Liver (tissue), 8 donors: ENCODE measurements at regions not wholly inside any gene's neighbourhood (a gene's known extent, or its start where the extent isn't known, plus 50 kb on each side); places are given as distances from the start of the nearest gene placed in this dataset.

Experiments
- DNase-seq: peaks from one replicate; pipeline ENCODE4 v3.0.0-alpha.2; 2017; ENCODE audit warnings: low spot score
- H3K27ac ChIP-seq, 2 donors: one replicate each; pipeline ENCODE4 v1.7.0; 2013; ENCODE audit warnings: inconsistent platforms in 2 of 2, low read length in 2 of 2, control low read depth in 1 of 2, low read depth in 1 of 2, mild to moderate bottlenecking in 1 of 2
- H3K27me3 ChIP-seq, 4 donors: one replicate each; pipeline versions ENCODE4 v1.6.1 to v1.7.0; 2013; ENCODE audit warnings: low read length in 3 of 4, inconsistent platforms in 1 of 4, mild to moderate bottlenecking in 1 of 4, moderate library complexity in 1 of 4; ENCODE audit not compliant: control insufficient read depth in 4 of 4, insufficient read depth in 4 of 4
- H3K36me3 ChIP-seq, 4 donors: one replicate each; pipeline versions ENCODE4 v1.6.1 to v1.7.0; 2013; ENCODE audit warnings: low read length in 3 of 4, mild to moderate bottlenecking in 3 of 4, low read depth in 1 of 4, moderate library complexity in 1 of 4; ENCODE audit not compliant: control insufficient read depth in 4 of 4, insufficient read depth in 3 of 4
- H3K4me1 ChIP-seq, 4 donors: one replicate each; pipeline versions ENCODE4 v1.6.1 to v1.7.0; 2013; ENCODE audit warnings: low read length in 3 of 4, mild to moderate bottlenecking in 3 of 4, moderate library complexity in 1 of 4; ENCODE audit not compliant: control insufficient read depth in 4 of 4, insufficient read depth in 4 of 4
- H3K4me3 ChIP-seq, 3 donors: one replicate each; pipeline versions ENCODE4 v1.6.1 to v1.7.0; 2013; ENCODE audit warnings: low read length in 3 of 3, control low read depth in 1 of 3, low read depth in 1 of 3, mild to moderate bottlenecking in 1 of 3
- H3K9ac ChIP-seq, 2 donors: one replicate each; pipeline ENCODE4 v1.7.0; 2013; ENCODE audit warnings: low read length in 2 of 2, mild to moderate bottlenecking in 2 of 2, moderate library complexity in 2 of 2, control low read depth in 1 of 2, low read depth in 1 of 2
- H3K9me3 ChIP-seq, 4 donors: one replicate each; pipeline versions ENCODE4 v1.6.1 to v1.7.0; 2013; ENCODE audit warnings: low read length in 3 of 4; ENCODE audit not compliant: control insufficient read depth in 4 of 4
- ATF3 ChIP-seq: IDR thresholded peaks from 2 replicates; pipeline ENCODE4 v1.6.1; 2016; ENCODE audit warnings: antibody characterized with exemption
- CTCF ChIP-seq: fragments of 150-350 bp; IDR thresholded peaks from 2 replicates; pipeline ENCODE4 v1.5.1; 2017; ENCODE audit warnings: improper control_type of control experiment, low read depth, low read length; ENCODE audit not compliant: missing input control
- EGR1 ChIP-seq, 2 donors: IDR thresholded peaks; 2 replicates each; pipeline ENCODE4 v1.6.1; 2016 to 2018; ENCODE audit warnings: antibody characterized with exemption in 2 of 2, low read depth in 2 of 2
- FOXA1 ChIP-seq: IDR thresholded peaks from 2 replicates; pipeline ENCODE4 v1.6.1; 2016; ENCODE audit warnings: antibody characterized with exemption
- FOXA2 ChIP-seq: IDR thresholded peaks from 2 replicates; pipeline ENCODE4 v1.6.1; 2016; ENCODE audit warnings: antibody characterized with exemption
- GABPA ChIP-seq, 2 donors: IDR thresholded peaks in 1 of 2; conservative IDR thresholded peaks in 1 of 2; 2 replicates each; pipeline ENCODE4 v1.6.1; 2016; ENCODE audit warnings: antibody characterized with exemption in 2 of 2, mild to moderate bottlenecking in 1 of 2, moderate library complexity in 1 of 2
- HNF4A ChIP-seq, 2 donors: conservative IDR thresholded peaks; 2 replicates each; pipeline ENCODE4 v1.6.1; 2016; ENCODE audit warnings: antibody characterized with exemption in 2 of 2, mild to moderate bottlenecking in 2 of 2
- HNF4G ChIP-seq: IDR thresholded peaks from 2 replicates; pipeline ENCODE4 v1.6.1; 2016; ENCODE audit warnings: antibody characterized with exemption
- JUND ChIP-seq, 2 donors: IDR thresholded peaks; 2 replicates each; pipeline ENCODE4 v1.6.1; 2016; ENCODE audit warnings: antibody characterized with exemption in 2 of 2
- MAX ChIP-seq: IDR thresholded peaks from 2 replicates; pipeline ENCODE4 v1.6.1; 2016; ENCODE audit warnings: antibody characterized with exemption
- NR2F2 ChIP-seq: IDR thresholded peaks from 2 replicates; pipeline ENCODE4 v1.6.1; 2016; ENCODE audit warnings: antibody characterized with exemption
- RAD21 ChIP-seq, 2 donors: IDR thresholded peaks; 2 replicates each; pipeline ENCODE4 v1.6.1; 2016; ENCODE audit warnings: antibody characterized with exemption in 2 of 2, mild to moderate bottlenecking in 2 of 2
- REST ChIP-seq: IDR thresholded peaks from 2 replicates; pipeline ENCODE4 v1.6.1; 2016; ENCODE audit warnings: antibody characterized with exemption, mild to moderate bottlenecking
- RXRA ChIP-seq, 2 donors: IDR thresholded peaks; 2 replicates each; pipeline ENCODE4 v1.6.1; 2017 to 2018; ENCODE audit warnings: antibody characterized with exemption in 2 of 2, mild to moderate bottlenecking in 1 of 2
- SP1 ChIP-seq: IDR thresholded peaks from 2 replicates; pipeline ENCODE4 v1.6.1; 2018; ENCODE audit warnings: antibody characterized with exemption, mild to moderate bottlenecking
- TAF1 ChIP-seq: conservative IDR thresholded peaks from 2 replicates; pipeline ENCODE4 v1.6.1; 2016; ENCODE audit warnings: antibody characterized with exemption, mild to moderate bottlenecking
- YY1 ChIP-seq: IDR thresholded peaks from 2 replicates; pipeline ENCODE4 v1.6.1; 2016; ENCODE audit warnings: antibody characterized with exemption, mild to moderate bottlenecking
- ZBTB33 ChIP-seq: IDR thresholded peaks from 2 replicates; pipeline ENCODE4 v1.6.1; 2016; ENCODE audit warnings: antibody characterized with exemption
- WGBS: extraction: QIAGEN DNeasy Blood & Tissue Kit; methylation state at CpG from one replicate; pipeline ENCODE4 v1.1.7; 2013; 5-methylcytosine and 5-hydroxymethylcytosine counted together
- donor health status: healthy.
- donor health status: healthy.
- donor health status: healthy.
- donor health status: healthy.
- donor health status: healthy.

GRCh38 chr4:19293781-19294180 lies 957.9 kb upstream of the SLIT2 start (continued):
- TF ChIP-seq REST (no peak), TAF1 (no peak), HNF4A (conservative IDR thresholded peaks at IDR 0.05) (no peak)

GRCh38 chr4:19293080-19293479 lies 958.6 kb upstream of the SLIT2 start:
- Histone ChIP-seq H3K9me3 (peaks cover 0 to 16% (median 2%) of the 10 kb centered on the region in 4 donors), H3K4me3 (no peak overlapping the region), H3K27ac (no peak overlapping the region), H3K9ac (no peak overlapping the region), H3K27me3 (no peaks in the 10 kb centered on the region), H3K4me1 (no peaks in the 10 kb centered on the region), H3K36me3 (no peaks in the 10 kb centered on the region)
- no peak for DNase-seq
- 51% methylated on average over 1 of the region's 1 CpG for WGBS
- TF ChIP-seq YY1 (no peak), FOXA1 (no peak), TAF1 (no peak), MAX (no peak), SP1 (no peak), RXRA (IDR thresholded peaks at IDR 0.05) (no peak), EGR1 (IDR thresholded peaks at IDR 0.05; ENCODE audit: low read depth in 2 of 2) (no peak), FOXA2 (no peak), HNF4A (conservative IDR thresholded peaks at IDR 0.05) (no peak)

- TF ChIP-seq MAX (no peak), REST (no peak), RXRA (IDR thresholded peaks at IDR 0.05) (no peak), EGR1 (IDR thresholded peaks at IDR 0.05; ENCODE audit: low read depth in 2 of 2) (no peak), SP1 (no peak), ZBTB33 (no peak), RAD21 (IDR thresholded peaks at IDR 0.05) (no peak), HNF4G (no peak), HNF4A (conservative IDR thresholded peaks at IDR 0.05) (no peak), ATF3 (no peak), NR2F2 (no peak), JUND (IDR thresholded peaks at IDR 0.05) (no peak), FOXA1 (no peak), GABPA (IDR thresholded peaks at IDR 0.05 in 1 of 2, conservative IDR thresholded peaks at IDR 0.05 in 1 of 2) (no peak), CTCF (no peak), FOXA2 (no peak)
- Histone ChIP-seq H3K9ac (no peak overlapping the region), H3K36me3 (no peaks in the 10 kb centered on the region), H3K4me1 (no peaks in the 10 kb centered on the region), H3K4me3 (no peak overlapping the region), H3K27ac (no peak overlapping the region), H3K27me3 (no peaks in the 10 kb centered on the region), H3K9me3 (no peaks in the 10 kb centered on the region)
- DNase-seq, result no peak
- 90% methylated on average over 1 of the region's 1 CpG for WGBS
These were observed 964.8 kb upstream of the SLIT2 start for GRCh38 chr4:19286924-19287323.
